ENCODE measurements at regions not wholly inside any gene's neighbourhood (a gene's known extent, or its start where the extent isn't known, plus 50 kb on each side); places are given as distances from the start of the nearest gene placed in this dataset.

GRCh38 chr3:148190441-148190990, 507.2 kb upstream of the AGTR1 start:
- no peak for TF ChIP-seq EZH2 (IDR thresholded peaks at IDR 0.05; ENCODE audit: low read length)
- TF ChIP-seq CTCF (optimal IDR thresholded peaks at IDR 0.05 in 1 of 3, IDR thresholded peaks at IDR 0.05 in 1 of 3, conservative IDR thresholded peaks at IDR 0.05 in 1 of 3; ENCODE audit: extremely low read depth in 1 of 3, insufficient read depth in 2 of 3, low read length in 3 of 3) = no peak

Measured in keratinocyte (primary cell).